Common myeloid progenitor, CD34-positive (primary cell): ENCODE measurements at regions not wholly inside any gene's neighbourhood (a gene's known extent, or its start where the extent isn't known, plus 50 kb on each side); places are given as distances from the start of the nearest gene placed in this dataset.

Experiments used
- CTCF ChIA-PET: fragments of 350-600 bp; sonication (Branson Sonifier 250); formaldehyde crosslinking; loops from one replicate; lab custom pipeline; 2021; ENCODE audit warnings: antibody characterized with exemption; lab: Charles Lee
- POLR2A ChIA-PET: fragments of 350-600 bp; sonication (Branson Sonifier 250); formaldehyde crosslinking; loops from one replicate; lab custom pipeline; 2021; ENCODE audit warnings: antibody characterized with exemption; lab: Charles Lee
- DNase-seq, 3 donors: peaks; one replicate each; pipeline versions ENCODE4 v3.0.0 to v3.0.0-alpha.2; 2013
- H3K27ac ChIP-seq, 2 experiments: 1 replicate in 1 of 2; 2 replicates in 1 of 2; pipeline ENCODE4 v1.7.0; 2013; ENCODE audit warnings: inconsistent platforms in 2 of 2, low read length in 2 of 2, mild to moderate bottlenecking in 2 of 2, low read depth in 1 of 2, moderate library complexity in 1 of 2; ENCODE audit not compliant: severe bottlenecking in 2 of 2, insufficient read depth in 1 of 2, poor library complexity in 1 of 2
- H3K27me3 ChIP-seq, 5 experiments: replicated peaks in 2 of 5; 1 replicate in 3 of 5; 2 replicates in 2 of 5; pipeline versions ENCODE4 v1.6.1 to v1.7.0; 2013; ENCODE audit warnings: low read length in 4 of 5, mild to moderate bottlenecking in 2 of 5, moderate library complexity in 2 of 5, inconsistent platforms in 1 of 5; ENCODE audit not compliant: insufficient read depth in 5 of 5, control insufficient read depth in 4 of 5
- H3K36me3 ChIP-seq, 4 experiments: 1 replicate in 2 of 4; 2 replicates in 2 of 4; pipeline versions ENCODE4 v1.6.1 to v1.7.0; 2013; ENCODE audit warnings: low read length in 3 of 4, control low read depth in 1 of 4, mild to moderate bottlenecking in 1 of 4; ENCODE audit not compliant: control insufficient read depth in 4 of 4, insufficient read depth in 4 of 4
- H3K4me1 ChIP-seq, 4 experiments: 1 replicate in 3 of 4; 2 replicates in 1 of 4; pipeline versions ENCODE4 v1.6.1 to v1.7.1; 2013; ENCODE audit warnings: low read length in 3 of 4, mild to moderate bottlenecking in 3 of 4, control low read depth in 1 of 4, inconsistent platforms in 1 of 4, moderate library complexity in 1 of 4; ENCODE audit not compliant: control insufficient read depth in 4 of 4, insufficient read depth in 4 of 4; ENCODE audit errors: control extremely low read depth in 1 of 4
- H3K4me3 ChIP-seq, 7 experiments: 1 replicate in 4 of 7; 2 replicates in 3 of 7; pipeline versions ENCODE4 v1.5.1 to v1.7.0; 2013; ENCODE audit warnings: mild to moderate bottlenecking in 7 of 7, low read length in 6 of 7, moderate library complexity in 6 of 7, inconsistent platforms in 2 of 7, low read depth in 2 of 7, control low read depth in 1 of 7; ENCODE audit not compliant: insufficient read depth in 4 of 7, control insufficient read depth in 1 of 7; ENCODE audit errors: extremely low read depth in 1 of 7
- H3K9me3 ChIP-seq, 5 experiments: 1 replicate in 4 of 5; 2 replicates in 1 of 5; pipeline versions ENCODE4 v1.6.1 to v1.7.1; 2013; ENCODE audit warnings: low read length in 4 of 5, mild to moderate bottlenecking in 2 of 5, inconsistent platforms in 1 of 5, low read depth in 1 of 5, moderate library complexity in 1 of 5; ENCODE audit not compliant: control insufficient read depth in 4 of 5, insufficient read depth in 2 of 5; ENCODE audit errors: control extremely low read depth in 1 of 5
- WGBS: methylation state at CpG from one replicate; pipeline ENCODE4 v1.1.5; 2013; ENCODE audit not compliant: insufficient coverage; 5-methylcytosine and 5-hydroxymethylcytosine counted together

DNA sequence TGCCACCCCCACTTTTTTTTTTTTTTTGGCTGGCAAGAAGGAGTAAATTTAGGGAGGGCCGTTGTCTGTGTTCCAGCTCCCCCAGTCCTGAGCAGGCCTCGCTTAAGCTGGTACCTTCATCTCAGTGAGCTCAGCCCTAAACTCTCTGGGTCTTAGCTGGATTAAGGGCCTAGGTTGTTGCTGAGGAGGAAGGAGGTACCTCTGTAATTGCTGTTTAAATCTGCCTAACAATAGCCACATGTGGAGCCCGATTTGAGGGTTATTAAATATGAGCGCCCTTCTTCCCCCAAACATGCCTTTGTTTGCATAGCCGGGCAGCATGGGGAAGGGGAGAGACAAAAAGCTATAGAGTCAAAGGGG is 179.0 kb upstream of the PITX1 start:
- Histone ChIP-seq H3K27me3 (no peaks in the 10 kb centered on the region), H3K36me3 (no peaks in the 10 kb centered on the region), H3K27ac (no peak overlapping the region), H3K9me3 (no peaks in the 10 kb centered on the region), H3K4me1 (peaks cover 0 to 21% (median 15%) of the 10 kb centered on the region in 4 experiments), H3K4me3 (no peak overlapping the region)
- ChIA-PET POLR2A (no interaction called here), CTCF (interaction anchor here (0.6 to 2.3 kb wide), 5 partner anchors 8 to 178 kb away, joined by 3 to 7 read pairs (median 3); no protein-coding TSS in a partner anchor)
- DNase-seq = no peak
- WGBS = 100% methylated on average over 3 of the region's 5 CpGs

DNA sequence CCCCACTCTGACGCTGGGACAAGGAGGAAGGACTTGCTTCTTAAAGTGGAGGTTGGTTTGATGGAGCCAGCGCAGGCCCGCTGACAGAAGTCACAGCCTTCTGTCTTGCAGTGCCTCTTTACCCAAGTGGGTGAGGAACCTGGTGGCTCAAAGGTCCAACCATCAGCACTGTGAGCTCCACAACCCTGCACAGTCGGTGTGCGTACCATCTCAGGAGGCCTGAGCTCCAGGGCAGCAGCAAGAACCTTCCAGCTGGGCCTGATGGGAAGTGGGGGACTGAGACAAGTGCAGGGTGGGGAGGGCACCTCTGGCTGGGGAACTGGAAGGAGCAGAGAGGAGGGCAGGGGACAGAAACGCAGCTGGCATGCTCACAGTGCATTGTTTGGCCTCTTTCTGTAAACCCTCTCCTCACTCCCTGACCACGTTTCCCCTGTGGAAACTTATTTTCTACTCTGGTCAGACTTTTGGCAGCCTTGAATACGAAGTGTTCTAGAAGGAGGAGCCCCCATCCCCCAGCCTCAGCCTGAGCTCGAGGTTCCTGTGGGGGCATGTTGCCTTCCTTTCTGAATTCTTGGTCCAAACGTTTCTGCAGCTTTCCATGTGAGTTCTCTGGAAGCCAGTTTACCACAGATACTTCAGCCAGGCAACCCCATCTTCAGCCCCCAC is 178.5 kb upstream of the PITX1 start:
- Histone ChIP-seq H3K36me3 (no peaks in the 10 kb centered on the region), H3K27ac (no peak overlapping the region), H3K27me3 (no peaks in the 10 kb centered on the region), H3K4me3 (no peak overlapping the region), H3K9me3 (no peaks in the 10 kb centered on the region), H3K4me1 (peaks cover 0 to 21% (median 15%) of the 10 kb centered on the region in 4 experiments)
- ChIA-PET POLR2A (no interaction called here), CTCF (interaction anchor here (0.8 to 2.3 kb wide), 5 partner anchors 10 to 177 kb away, joined by 3 to 9 read pairs (median 5); no protein-coding TSS in a partner anchor)
- no peak for DNase-seq
- WGBS = 65% methylated on average over 8 of the region's 10 CpGs

DNA sequence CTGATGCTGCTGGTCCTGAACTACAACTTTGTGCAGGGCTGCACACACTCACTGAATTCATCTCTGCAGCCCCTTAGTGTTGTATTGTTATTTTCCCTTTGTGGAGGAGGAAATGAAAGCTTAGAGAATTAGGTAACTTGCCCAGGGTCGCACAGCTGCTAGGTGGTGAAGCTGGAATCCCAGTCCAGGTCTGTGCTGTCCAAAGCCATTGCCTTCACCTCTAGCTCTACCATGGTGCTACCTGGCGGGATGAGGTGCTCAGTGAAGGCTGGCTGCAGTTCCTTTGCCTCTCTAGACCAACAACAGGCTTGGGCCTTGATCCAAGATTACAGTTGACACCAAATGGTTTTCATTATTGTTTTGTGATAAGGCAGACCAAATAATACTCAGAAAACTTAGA is 177.8 kb upstream of the PITX1 start:
- ChIA-PET POLR2A (no interaction called here), CTCF (interaction anchor here (0.9 to 2.0 kb wide), 4 partner anchors 10 to 176 kb away, joined by 3 to 9 read pairs (median 4); no protein-coding TSS in a partner anchor)
- no peak for DNase-seq
- Histone ChIP-seq H3K27ac (no peak overlapping the region), H3K9me3 (no peaks in the 10 kb centered on the region), H3K4me1 (peaks cover 0 to 21% (median 15%) of the 10 kb centered on the region in 4 experiments), H3K27me3 (no peaks in the 10 kb centered on the region), H3K4me3 (no peak overlapping the region), H3K36me3 (no peaks in the 10 kb centered on the region)
- 60% methylated on average over 2 of the region's 2 CpGs for WGBS

DNA sequence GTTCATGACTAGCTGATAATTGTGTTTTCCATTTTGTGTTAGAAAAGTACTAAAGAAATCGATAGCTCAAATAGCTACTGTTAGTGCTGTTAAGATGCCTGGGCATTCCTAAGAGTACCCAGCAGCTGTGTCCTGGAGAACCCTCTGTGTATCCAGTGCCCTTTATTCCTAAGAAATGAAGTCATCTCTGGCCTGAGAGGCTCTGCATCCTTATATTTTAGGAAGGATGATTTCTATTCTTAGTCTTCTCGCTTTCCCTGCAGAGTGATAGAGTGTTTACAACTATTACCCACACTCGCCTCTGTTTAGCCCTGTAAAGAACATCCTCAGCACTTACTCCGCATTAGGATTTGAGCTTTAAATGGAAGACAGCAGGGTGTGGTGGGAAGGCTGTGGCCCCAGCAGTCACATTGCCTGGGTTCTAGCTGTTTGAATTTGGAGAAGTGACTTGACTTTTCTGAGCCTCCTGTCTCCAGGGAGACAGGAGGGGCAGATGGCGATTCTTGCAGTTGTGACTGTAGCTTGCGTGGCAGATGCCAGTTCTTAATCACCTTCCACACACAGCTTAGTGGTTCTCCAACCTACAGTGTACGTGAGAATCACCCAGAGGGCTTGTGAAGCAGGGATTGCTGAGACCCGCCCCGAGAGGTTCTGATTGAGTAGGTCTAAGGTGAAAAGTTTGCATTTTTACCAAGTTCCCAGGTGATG is 177.2 kb upstream of the PITX1 start:
- Histone ChIP-seq H3K27ac (no peak overlapping the region), H3K4me1 (peaks cover 0 to 21% (median 15%) of the 10 kb centered on the region in 4 experiments), H3K27me3 (no peaks in the 10 kb centered on the region), H3K9me3 (no peaks in the 10 kb centered on the region), H3K4me3 (no peak overlapping the region), H3K36me3 (no peaks in the 10 kb centered on the region)
- CTCF ChIA-PET = interaction anchor here (0.9 to 2.0 kb wide), 3 partner anchors 9 to 20 kb away, joined by 3 to 9 read pairs (median 5); no protein-coding TSS in a partner anchor
- 96% methylated on average over 5 of the region's 9 CpGs for WGBS
- POLR2A ChIA-PET = no interaction called here
- no peak for DNase-seq

DNA sequence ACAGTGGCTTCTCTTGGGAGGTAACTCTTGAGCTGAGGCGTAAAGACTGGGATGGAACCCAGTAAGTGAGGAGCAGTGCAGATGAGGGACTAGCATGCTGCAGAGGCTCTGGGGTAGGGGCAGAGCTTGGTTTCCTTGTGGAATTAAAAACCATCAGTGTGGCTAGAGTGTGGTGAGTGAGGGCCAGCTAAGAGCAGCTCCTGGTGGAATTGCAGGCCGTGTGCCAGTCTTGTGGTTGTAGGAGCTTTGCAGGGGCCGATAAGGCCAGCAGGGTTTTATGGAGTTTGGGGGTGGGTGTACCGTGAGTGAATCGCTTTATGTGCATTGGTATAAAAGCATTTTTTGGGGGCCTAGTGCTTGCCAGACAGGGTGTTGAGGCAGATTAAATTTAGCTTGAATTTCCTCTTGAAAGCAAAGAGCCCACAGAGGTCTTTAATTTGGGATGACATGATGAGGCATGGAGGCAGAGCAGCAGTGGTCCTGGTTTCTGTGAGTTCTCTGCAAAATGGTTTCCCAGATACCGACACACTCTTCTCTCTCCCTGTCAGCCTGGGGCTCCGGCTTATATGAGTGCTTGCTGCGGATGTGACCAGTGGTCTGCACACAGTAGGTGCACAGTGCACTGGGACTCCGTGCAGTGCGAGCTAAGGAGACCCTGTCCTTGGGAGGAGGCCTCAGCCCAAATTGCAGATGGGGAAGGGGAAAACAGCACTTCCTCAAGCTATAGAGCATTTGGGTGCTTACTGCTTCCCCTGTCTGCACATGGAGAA is 176.4 kb upstream of the PITX1 start:
- no peak overlapping the region for H3K4me3 ChIP-seq
- WGBS = 95% methylated on average over 10 of the region's 10 CpGs
- ChIA-PET POLR2A (no interaction called here), CTCF (interaction anchor here (0.9 to 2.0 kb wide), 2 partner anchors 17 to 19 kb away, joined by 3 to 9 read pairs; no protein-coding TSS in a partner anchor)
- H3K36me3 ChIP-seq = no peaks in the 10 kb centered on the region
- H3K27ac ChIP-seq = no peak overlapping the region
- H3K27me3 ChIP-seq = no peaks in the 10 kb centered on the region
- no peaks in the 10 kb centered on the region for H3K9me3 ChIP-seq
- peaks cover 0 to 20% (median 13%) of the 10 kb centered on the region in 4 experiments for H3K4me1 ChIP-seq
- DNase-seq = no peak

DNA sequence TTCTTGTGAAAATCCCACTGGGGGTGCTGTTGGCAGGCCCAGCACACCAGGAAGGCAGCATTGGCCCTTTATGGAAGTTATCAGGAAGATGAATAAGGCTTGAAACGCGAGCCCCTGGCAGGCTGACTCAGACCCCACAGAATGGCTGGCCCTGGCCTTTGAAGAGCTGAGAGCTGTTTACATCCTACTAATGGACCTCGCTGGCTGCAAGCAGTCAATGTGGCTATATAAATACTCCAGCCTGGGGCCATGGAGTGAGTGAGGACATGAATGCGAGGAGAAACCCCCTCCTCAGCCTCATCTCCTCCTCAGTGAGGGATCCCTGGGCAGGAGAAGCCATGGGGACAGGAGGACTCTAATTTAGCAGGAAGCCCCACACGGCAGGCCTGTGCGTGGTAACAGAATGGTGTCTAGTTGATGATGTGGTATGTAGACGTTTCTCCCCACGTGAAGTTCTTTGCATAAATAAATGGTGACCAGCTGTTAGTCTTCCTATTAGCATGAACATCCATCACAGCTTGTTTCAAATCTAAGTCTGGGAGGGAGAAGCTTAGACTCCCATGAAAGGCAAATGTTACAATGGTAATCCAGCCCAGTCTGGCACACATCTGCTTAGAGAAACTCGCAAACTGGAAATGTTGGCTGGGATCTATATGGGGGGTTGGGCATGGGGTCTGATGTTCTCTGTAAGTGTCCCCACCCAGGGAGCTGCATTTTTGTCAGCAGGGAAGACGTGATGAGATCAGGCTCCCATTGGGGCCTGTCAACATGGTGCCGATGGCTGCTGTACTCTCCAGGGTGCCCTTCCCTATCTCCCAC is 175.1 kb upstream of the PITX1 start:
- ChIA-PET CTCF (interaction anchor here (1.0 kb wide), 1 partner anchor 16 kb away, joined by 4 read pairs; no protein-coding TSS in a partner anchor), POLR2A (no interaction called here)
- Histone ChIP-seq H3K9me3 (no peaks in the 10 kb centered on the region), H3K4me3 (no peak overlapping the region), H3K27me3 (no peaks in the 10 kb centered on the region), H3K4me1 (peaks cover 0 to 11% (median 7%) of the 10 kb centered on the region in 4 experiments), H3K27ac (no peak overlapping the region), H3K36me3 (no peaks in the 10 kb centered on the region)
- no peak for DNase-seq
- WGBS = 94% methylated on average over 7 of the region's 11 CpGs
